NCI-H446 treated with DMSO at 0.1 percent for 48 hours (cell line): ENCODE measurements at regions not wholly inside any gene's neighbourhood (a gene's known extent, or its start where the extent isn't known, plus 50 kb on each side); places are given as distances from the start of the nearest gene placed in this dataset.
"Not testable (repeated sequence)": the region's sequence is repeated elsewhere in the genome, so short reads cannot be mapped to it uniquely, and the experiment has no call there.

Source experiments
- DNase-seq: peaks from one replicate; lab custom pipeline; 2025; lab: John Stamatoyannopoulos, UW

DNA sequence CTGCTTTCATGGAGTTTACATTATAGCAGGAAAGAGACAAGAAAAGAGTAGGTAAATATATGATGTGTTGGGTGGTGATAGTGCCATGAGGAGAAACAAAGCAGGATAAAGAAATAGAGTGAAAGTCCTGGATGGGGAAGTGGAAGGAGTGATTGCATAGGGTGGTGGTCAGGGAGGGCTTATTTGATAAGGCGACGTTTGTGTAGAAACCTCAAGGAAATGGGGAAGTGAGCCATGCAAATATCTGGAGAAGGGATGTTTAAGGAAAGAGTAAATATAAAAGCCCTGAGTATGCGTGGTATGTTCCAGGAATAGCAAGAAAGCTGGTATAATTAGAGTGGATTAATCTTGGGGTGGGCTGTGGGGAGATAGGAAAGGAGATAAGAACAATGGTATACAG lies 134.7 kb upstream of the SV2C start:
- no peak for DNase-seq

DNA sequence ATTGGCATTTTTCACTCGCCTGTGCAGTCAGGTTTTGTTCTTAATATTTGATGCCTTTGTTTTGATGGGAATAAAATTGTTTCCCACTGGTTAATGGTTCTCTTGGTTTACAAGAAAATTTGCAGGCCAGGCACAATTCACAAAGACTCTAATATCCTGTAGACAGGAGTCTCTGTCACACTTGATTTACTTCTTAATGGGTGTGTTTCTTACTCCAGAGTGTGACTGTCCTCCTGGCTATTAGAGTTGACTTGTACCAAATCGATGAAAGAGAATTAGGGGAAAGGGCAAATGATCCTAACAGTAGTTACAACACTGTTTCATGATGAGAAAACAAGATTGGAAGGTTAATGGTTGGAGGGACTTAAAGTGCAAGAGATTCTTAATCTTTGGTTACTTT lies 142.8 kb upstream of the SV2C start:
- no peak for DNase-seq

DNA sequence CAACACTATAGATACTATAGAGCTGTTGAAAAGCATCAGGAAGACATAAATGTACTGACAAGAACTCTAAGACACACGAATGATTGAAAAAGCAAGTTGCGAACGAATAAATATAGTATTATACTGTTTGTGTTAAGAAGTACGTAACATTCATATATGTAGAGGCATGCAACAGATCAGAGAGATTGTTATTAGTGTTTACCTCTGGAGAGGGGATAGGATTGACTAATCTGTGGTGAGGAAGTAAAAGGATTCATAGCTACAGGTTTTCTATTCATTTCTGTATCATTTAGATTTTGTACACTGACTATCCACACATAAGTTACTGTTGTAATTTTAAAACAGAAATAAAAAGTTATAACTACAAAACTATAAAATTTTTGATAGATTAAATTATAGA lies 147.6 kb upstream of the SV2C start:
- DNase-seq = no peak

DNA sequence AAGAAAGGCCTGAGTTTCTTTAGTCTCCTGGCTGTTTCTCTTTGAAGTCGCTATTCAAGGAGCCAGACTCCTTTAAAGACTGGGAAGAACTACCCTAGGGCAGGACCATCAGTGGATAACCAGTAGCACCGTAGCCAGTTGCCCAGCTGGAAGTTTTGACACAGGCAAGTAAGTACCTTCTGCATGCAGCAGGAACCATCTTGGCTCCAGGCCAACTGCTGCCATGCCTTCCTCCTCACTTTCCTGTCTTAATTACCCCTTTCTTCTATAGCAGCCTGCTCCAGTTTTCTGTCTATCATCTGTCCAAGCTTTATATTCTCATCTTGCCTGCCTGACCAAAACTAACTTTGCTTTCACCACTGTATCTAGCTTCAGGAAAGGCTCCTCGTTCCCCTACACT lies 149.7 kb upstream of the SV2C start:
- DNase-seq = no peak

DNA sequence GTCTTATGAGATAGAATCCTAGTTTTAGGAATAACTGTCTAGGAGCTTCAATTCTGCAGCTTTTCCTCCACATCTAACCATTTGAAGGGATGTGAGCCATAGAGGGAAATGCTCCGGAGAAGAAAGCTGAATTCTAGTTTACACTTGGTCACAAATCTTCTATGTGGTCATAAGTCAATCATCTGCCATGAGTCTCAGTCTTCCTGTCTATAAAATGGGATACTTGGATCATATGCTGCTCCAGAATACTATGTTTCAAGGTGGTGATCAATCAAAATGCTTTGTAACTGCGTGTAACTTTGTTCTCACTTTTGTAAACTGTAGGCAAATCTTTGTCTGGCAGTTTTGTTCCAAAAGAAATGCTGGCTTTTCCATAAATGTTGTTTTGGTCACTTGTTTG lies 152.0 kb upstream of the SV2C start:
- DNase-seq = no peak

DNA sequence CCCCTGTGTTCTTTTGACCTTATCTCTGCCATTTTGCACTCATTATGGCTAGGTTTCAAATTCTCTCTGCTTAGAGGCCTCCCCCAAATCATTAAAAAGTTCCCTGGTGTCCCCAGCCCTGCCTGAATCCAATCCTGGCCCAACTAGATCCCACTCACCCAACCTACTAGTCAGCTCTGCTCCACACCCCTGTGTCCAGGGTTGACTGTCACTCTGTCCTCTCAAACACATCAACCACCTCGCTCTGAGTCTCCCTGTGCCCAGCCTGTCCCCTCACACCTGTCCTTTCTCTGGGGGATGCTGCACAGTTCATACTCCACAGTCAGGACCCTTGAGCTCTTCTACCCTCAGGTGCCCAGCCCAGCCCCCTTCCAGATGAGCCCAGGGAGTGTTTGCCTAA lies 154.2 kb upstream of the SV2C start:
- no peak for DNase-seq

DNA sequence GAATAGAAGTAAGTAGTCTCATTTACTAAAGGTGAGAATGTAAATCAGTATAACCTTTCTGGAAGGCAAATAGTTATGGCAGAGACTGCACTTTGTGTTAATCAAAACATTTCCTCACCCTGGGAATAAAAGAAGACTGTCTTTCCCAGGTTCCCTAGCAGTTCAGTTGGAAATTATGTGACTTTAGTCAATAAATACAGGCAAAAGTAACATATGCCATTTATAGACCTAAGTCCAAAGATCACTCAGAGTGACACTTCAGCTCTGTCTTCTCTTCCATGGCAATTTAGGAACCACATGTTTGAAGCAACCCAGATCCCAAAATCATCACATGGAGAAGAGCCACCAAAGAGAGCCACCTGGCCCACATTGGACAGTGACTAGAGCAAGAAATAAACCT lies 160.7 kb upstream of the SV2C start:
- no peak for DNase-seq

DNA sequence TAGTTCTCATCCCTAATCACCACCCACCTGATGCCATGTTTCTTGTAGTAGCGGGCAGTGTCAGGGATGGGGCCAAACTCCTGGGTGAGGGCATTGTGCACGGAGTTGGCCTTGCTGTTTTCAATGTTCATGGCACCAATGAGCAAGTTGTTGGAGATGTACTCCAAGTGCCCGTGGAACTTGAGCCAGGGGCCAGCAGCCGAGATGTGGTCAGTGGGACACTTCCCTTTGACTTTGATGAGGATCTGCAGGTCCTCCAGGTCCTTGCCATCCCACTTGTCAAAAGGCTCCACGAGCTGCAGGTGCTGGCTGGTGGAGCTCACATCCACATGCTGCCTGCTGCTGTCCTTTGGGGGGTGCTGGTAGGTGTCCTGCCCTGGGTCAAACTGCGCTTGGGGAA lies 162.2 kb upstream of the SV2C start:
- DNase-seq = no peak

DNA sequence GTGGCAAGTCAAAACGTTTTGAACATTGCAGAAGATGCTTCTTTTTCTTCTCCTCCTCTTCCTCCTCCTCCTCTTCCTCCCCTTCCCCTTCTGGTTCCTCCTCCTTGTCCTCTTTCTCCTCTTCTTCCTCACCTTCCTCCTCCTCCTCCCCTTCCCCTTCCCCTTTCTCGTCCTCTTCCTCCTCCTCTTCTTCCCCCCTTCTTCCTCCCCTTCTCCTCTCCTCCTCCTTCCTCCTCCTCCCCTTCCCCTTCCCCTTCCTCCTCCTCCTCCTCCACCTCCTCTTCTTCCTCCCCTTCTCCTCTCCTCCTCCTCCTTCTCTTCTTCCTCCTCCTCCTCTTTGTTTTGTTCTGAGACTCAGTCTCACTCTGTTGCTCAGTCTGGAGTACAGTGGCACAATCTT lies 167.0 kb upstream of the SV2C start:
- no peak for DNase-seq

DNA sequence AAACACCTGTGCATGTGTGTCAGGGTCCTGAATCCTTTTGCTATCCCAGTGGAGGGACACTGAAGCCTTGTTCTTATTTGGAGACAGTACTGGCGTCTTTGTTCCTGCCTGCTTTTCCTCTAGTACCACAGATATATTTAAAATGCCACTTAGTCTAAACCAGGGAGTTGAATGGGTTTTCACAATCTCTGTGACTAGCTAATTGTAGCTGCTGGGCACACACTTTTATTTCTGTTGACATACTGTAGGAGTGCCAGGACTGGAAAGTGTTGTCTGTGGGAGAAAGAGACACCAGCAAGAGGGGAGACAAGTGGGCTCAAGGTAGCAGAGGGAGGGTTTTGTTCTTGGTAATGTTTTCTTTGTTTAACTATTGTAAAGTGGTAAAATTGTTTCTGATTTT lies 174.0 kb upstream of the SV2C start:
- no peak for DNase-seq

DNA sequence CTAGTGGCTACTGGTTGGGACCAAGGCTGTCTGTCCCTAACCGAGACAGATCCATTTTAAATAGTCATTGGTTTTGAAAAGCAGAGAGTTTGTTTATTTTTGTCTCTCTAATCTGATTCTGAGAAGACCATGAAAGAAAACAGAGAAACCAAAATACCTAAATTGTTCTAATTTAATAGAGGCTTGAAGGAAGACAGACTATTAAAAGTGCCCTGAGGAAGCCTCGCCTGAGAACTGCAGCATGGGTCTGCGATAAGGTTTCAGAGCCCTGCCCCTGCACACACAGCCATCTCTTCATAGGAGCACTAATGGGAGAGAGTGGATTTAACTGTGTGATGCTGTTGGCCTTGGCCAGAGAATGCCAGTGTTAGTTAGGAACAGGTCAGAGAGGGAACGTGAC lies 175.5 kb upstream of the SV2C start:
- no peak for DNase-seq

DNA sequence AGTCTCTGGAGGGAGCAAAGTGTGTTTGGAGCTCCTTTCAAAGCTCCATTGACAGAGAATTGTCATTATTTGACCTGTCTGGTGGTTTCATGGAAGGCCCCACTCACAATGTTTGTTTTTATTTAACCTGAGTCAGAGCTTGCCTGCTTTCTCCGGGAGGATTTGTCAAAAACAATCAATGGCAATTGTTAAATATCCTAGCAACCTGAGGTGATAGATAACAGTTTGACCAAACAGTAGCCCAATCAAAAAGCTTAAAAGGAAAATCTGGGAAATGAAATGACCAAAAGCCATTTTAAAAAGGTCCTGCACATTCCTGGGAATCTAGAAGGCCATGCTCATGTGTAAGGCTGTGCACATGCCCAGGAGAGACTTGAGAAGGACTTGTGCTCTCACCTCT lies 177.2 kb upstream of the POC5 start:
- DNase-seq = no peak

DNA sequence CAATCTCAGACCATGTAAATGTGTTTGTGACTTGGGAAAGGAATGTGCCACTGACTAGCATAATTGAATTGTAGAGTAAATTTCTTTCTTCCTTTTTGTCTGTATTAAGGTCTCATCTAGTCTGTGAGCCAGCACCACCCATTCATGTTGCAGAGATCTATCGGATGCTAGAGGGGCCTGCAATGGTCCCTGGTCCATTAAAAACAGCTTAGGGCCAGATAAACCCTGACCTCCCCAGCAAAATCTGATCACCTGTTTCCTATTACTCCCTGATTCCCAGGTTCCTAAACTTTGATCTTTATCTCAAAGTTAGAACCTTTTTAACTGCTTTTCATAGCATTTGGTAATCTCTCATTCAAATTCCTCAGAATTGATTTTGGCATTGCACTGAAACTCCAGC lies 174.5 kb upstream of the POC5 start:
- DNase-seq = no peak

DNA sequence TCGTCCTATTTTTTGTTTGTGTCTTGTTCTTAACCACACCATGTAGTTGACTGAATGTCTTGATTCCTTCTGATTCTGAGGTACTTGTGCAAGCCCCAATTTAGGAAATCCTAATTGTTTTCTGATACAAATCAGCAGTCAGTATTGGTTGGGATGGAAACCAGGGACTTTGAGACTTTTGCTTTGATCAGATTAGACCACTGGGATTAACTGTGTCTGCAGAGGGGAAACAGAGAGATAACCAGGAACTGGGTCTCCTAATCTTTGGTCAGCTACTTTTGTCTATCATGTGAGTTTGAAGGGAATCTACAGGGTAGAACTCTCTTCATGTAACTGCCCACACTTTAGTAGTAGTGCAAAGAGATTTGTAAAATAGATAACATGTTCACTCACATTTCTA lies 173.8 kb upstream of the POC5 start:
- no peak for DNase-seq

DNA sequence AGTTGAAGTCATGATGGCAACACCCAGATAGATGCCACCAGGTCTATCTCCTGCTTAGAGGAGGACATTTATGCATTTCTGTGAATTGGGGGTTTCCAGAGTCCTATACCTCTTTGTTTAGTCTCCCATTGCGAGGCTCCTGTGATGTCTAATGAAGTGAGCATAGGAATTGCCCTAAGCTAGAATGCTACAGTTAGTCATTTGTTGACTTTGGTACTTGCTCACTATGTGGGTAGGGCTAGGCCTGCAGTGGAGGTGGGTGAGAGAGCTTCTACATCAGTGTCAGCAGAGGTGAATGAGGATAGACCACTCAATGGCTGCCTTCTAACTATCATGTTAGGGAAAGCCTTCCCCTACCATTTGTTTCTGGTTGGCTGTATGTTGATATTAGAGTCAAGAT lies 173.3 kb upstream of the POC5 start:
- DNase-seq = no peak

DNA sequence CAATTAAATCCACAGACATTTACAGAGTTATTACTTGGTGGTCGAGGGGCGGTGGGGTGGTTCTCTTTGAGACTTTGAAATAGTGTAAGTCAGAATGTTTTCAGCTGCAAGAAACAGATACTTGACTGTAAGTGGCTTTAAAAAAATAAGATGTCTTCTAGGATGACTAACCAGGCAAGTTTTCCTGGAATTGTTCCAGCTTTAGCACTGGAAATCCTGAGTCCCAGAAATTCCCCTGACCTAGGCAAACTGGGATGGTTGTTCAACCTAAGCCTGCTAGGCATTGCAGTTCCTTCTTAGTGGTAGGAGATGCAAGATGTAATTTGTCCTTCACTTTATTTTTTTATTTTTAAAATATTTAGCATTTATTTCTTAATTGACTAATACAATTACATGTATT lies 169.5 kb upstream of the POC5 start:
- DNase-seq = no peak

DNA sequence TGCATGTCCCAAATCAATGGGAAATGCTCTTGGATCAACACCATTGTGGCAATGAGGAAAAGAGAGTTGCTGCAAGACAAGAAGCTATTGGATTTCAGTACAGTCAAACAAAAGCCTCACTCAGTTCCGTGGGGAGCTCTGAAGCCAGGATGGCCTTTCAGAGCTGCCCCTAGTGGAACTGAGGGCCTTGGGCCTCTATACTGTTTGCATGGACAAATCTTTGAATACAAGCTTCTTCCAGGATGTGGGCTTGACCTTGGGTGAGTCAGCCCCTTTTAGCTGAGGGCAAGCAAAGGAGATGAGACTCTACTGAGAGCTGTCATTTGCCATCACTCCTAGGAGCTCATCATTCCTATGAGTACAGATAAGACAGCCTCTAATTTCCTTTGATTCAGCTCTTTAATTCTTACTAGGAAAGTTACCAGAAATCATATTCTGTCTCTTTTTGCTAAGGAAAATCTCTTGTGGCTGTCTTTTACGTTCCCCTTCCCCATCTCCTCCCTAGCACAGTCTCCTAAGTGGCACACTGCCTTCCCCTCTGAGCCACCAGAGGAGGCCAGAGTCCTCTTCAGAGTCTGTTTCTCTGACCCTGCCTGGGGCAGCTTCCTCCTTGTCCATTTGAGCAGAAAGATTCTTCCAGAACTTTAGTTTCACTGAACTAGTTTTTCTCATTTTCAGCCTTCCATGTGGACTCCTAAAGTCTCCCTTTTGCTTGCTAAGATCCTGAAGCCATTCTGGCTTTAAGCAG lies 168.8 kb upstream of the POC5 start:
- no peak for DNase-seq

DNA sequence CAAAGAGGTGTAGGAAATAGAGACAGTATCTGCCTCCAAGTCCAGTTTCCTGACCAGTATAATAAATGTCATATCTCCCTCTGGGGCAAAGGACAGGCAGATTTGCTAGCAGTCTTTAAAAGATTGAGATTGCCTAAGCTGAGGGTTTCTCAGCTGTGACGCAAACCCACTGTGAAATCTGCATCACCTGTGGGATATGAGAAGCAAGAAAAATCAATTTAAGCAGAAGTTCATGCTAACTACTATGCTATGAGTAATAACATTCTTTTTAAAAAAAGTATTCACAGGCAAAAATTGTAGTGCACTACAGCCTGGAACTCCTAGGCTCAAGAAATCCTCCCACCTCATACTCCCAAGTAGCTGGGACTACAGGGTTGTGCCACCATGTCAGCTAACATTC lies 168.1 kb upstream of the POC5 start:
- DNase-seq = no peak

DNA sequence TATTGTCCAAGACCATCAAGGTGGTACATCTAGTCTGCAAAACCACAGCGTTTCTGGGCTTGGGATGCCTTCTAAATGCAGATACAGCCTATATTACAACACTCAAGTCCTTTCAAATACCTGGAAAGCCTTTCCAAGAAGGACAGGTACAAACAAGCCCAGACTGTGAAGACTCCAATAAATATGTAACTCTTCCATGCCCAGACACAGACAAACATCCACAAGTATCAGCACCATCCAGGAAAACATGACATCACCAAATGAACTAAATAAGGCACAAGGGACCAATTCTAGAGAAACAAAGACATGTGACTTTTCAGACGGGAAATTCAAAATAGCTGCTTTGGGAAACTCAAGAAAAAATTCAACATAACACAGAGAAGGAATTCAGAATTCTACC lies 152.7 kb upstream of the POC5 start:
- DNase-seq = no peak

DNA sequence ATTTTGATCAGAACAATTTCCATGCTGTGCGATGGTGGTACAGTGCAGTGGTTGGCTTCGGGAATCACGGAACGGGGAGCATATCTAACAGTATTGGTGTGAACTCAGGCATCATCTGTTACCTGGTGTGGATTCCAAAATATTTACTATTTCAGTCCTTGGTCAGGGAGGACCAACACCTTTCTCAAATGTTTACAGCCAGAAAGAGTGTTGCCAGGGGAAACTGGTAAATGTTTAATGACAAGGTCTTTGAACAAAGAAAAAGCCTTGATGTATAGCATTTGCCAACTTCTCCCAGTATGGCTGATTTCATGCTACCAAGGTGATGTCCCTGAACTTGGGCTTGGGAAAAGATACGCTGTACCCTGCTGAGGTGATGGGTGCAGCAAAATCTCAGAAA lies 145.6 kb upstream of the POC5 start:
- no peak for DNase-seq

DNA sequence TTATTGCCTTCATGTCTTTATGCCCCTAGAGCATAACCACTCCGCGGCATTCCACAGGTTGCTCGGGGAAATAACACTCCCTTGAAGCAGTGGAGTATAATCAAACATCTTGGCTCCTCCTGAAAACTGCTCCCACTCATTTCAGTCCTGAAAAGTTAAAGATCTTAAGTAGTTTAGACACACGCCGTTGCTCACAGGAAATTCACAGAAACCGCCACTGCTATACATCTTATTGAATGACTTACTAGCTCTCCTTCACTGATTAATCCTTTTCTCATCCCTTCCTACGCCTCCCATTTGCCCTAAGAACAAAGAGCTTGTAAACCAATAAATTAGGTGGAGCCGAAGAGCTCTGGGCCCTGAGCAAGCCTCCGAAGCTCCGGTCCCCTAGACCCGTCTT lies 142.4 kb upstream of the POC5 start:
- DNase-seq = not testable (repeated sequence)

DNA sequence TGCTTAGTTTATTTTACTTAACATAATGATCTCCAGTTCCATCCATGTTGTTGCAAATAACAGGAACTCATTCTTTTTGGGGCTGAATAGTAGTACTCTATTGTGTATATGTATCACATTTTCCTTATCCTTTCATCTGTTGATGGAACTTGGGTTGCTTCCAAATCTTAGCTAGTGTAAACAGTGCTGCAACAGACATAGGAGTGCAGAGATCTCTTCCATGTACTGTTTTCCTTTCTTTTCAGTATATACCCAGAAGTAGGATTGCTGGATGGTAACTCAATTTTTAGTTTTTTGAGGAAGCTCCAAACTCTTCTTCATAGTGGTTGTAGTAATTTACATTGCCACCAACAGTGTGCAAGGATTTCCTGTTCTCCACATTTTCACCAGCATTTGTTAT lies 138.8 kb upstream of the POC5 start:
- DNase-seq = no peak

DNA sequence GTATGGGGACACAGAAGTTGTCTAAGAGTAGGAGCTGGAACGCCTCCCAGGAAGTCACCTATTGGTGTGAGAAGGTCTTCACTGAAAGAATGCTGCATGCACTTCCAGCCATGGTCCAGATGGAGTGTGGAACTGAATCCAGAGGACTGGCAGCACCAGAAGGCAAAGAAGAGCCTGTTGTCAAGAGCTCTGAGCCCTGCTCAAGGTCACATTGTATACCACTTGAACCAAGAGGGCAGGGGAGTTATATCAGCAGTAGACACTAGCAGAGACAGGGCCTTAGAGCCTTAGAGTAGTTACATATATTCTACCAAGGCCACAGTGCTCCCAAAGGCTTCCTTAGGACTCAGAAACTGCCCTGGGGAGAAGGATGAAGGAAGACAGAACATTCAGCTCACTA lies 130.8 kb upstream of the POC5 start:
- no peak for DNase-seq

DNA sequence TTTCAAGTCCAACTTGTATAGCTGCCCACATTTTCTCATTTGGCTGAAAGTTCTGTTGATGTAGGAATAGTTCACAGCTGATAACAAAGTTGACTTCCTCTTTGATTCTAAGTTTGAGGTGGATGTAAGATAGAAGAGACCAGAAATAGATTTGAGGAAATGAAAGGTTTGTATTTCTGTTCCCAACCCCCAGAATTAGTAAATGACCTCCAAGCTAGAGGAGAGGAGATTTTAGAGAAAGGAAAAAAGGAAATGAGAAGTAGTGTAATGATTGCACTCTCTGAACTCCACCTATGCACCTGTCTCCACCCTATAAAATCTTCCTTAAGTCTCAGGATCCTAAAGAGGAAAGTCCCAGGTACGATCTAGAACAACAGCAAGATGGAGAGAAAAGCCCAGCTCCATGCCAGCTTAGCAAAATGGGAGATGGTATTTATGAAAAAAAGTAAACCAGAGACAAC lies 130.4 kb upstream of the POC5 start:
- DNase-seq = no peak

DNA sequence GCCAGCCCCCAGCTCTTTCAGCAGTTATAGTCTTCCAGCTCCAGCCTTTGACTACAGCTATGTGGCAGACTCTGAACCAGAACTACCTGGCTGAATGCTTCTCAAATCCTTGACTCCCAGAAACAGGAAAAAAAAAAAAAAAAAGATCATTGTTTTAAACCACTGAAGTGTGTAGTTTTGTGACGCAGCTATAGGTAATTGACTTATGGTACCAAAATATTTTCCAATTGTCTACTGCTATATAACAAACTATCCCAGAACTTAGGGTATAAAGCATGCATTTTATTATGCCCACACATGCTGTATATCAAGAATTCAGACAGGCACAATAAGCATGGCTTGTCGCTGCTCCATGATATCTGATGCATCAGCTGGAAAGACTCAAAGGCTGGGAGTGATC lies 127.1 kb upstream of the POC5 start:
- no peak for DNase-seq
